ENCODE measurements at regions not wholly inside any gene's neighbourhood (a gene's known extent, or its start where the extent isn't known, plus 50 kb on each side); places are given as distances from the start of the nearest gene placed in this dataset.

DNA sequence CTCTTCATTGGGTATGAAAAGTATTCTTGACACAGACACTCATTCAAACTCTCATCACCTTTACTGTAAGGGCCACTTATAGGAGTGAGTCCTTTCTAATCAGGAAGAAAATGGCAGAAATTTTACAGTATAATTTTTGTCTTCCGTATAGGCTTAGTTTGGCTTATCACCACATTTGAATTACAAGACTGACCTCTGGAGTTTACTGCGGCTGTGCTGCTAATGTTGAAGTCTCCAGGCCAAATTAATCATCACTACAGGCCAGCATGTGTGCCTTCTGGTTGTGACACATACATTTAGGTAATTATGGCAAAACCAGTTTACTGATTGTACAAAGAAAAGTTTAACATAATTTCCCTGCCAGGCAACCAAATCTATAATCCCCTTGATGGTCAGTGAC lies 753.6 kb upstream of the GCFC2 start:
- TF ChIP-seq, protein P1, sequence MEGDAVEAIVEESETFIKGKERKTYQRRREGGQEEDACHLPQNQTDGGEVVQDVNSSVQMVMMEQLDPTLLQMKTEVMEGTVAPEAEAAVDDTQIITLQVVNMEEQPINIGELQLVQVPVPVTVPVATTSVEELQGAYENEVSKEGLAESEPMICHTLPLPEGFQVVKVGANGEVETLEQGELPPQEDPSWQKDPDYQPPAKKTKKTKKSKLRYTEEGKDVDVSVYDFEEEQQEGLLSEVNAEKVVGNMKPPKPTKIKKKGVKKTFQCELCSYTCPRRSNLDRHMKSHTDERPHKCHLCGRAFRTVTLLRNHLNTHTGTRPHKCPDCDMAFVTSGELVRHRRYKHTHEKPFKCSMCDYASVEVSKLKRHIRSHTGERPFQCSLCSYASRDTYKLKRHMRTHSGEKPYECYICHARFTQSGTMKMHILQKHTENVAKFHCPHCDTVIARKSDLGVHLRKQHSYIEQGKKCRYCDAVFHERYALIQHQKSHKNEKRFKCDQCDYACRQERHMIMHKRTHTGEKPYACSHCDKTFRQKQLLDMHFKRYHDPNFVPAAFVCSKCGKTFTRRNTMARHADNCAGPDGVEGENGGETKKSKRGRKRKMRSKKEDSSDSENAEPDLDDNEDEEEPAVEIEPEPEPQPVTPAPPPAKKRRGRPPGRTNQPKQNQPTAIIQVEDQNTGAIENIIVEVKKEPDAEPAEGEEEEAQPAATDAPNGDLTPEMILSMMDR (IDR thresholded peaks at IDR 0.05): no peak
- TF ChIP-seq POLR2A (IDR thresholded peaks at IDR 0.05): no peak
